C4-2B (cell line): ENCODE measurements at regions not wholly inside any gene's neighbourhood (a gene's known extent, or its start where the extent isn't known, plus 50 kb on each side); places are given as distances from the start of the nearest gene placed in this dataset.

Source experiments
- H3K27ac ChIP-seq: fragments of 450-650 bp; 2 replicates; pipeline ENCODE4 v1.5.1; 2017
- CTCF ChIP-seq: fragments of 450-650 bp; conservative IDR thresholded peaks from 2 replicates; pipeline ENCODE4 v1.5.1; 2017; ENCODE audit warnings: mild to moderate bottlenecking
- ZFX ChIP-seq: fragments of 450-650 bp; IDR thresholded peaks from 2 replicates; pipeline ENCODE4 v1.6.1; 2017

- H3K27ac ChIP-seq = no peak overlapping the region
- TF ChIP-seq ZFX (no peak), CTCF (no peak)
Observed at GRCh38 chr5:42020788-42021530, 95.9 kb downstream of the FBXO4 start.

GRCh38 chr5:42021923-42022322 lies 96.8 kb downstream of the FBXO4 start:
- H3K27ac ChIP-seq = no peak overlapping the region
- TF ChIP-seq CTCF = no peak
- no peak for TF ChIP-seq ZFX

GRCh38 chr5:42022383-42022972 lies 97.4 kb downstream of the FBXO4 start:
- H3K27ac ChIP-seq = no peak overlapping the region
- TF ChIP-seq ZFX (no peak), CTCF (no peak)

GRCh38 chr5:42026446-42026845 lies 101.4 kb downstream of the FBXO4 start:
- TF ChIP-seq CTCF (no peak), ZFX (no peak)
- no peak overlapping the region for H3K27ac ChIP-seq

GRCh38 chr5:42032137-42032536 lies 107.1 kb downstream of the FBXO4 start:
- no peak for TF ChIP-seq CTCF
- no peak for TF ChIP-seq ZFX
- no peak overlapping the region for H3K27ac ChIP-seq

GRCh38 chr5:42035526-42035925 lies 110.4 kb downstream of the FBXO4 start:
- no peak for TF ChIP-seq CTCF
- TF ChIP-seq ZFX = no peak
- H3K27ac ChIP-seq = no peak overlapping the region

GRCh38 chr5:42036379-42036778 lies 111.3 kb downstream of the FBXO4 start:
- TF ChIP-seq CTCF (no peak), ZFX (no peak)
- H3K27ac ChIP-seq = no peak overlapping the region
